PC-3 (cell line): ENCODE measurements at regions not wholly inside any gene's neighbourhood (a gene's known extent, or its start where the extent isn't known, plus 50 kb on each side); places are given as distances from the start of the nearest gene placed in this dataset.

ENCODE experiments used
- ATAC-seq: fragments of 200-7000 bp; cut with Tn5 transposase; 2 replicates; pipeline ENCODE4 v1.9.1; 2020; ENCODE audit warnings: mild to moderate bottlenecking, moderate library complexity
- BruUV-seq: library from RNA; stranded (reverse); fragments of 400-500 nt; replicated peaks from 2 replicates; lab custom pipeline; 2021; lab: Mats Ljungman, UMichigan
- CTCF ChIA-PET: fragments of 300-600 bp; sonication (Branson Sonifier 250); formaldehyde crosslinking; loops from one replicate; lab custom pipeline; 2022; ENCODE audit warnings: antibody characterized with exemption; lab: Charles Lee
- POLR2A ChIA-PET: fragments of 300-600 bp; sonication (Branson Sonifier 250); formaldehyde crosslinking; loops from one replicate; lab custom pipeline; 2022; ENCODE audit warnings: antibody characterized with exemption; ENCODE audit not compliant: unreplicated experiment; lab: Charles Lee
- DNase-seq: peaks from one replicate; pipeline ENCODE4 v3.0.0-alpha.2; 2015
- H2AFZ ChIP-seq: fragments of 300-600 bp; sonication (generic); 2 replicates; pipeline ENCODE4 v1.6.0; 2016; ENCODE audit warnings: antibody characterized with exemption, low read length
- H3F3A ChIP-seq: fragments of 300-600 bp; sonication (generic); one replicate; pipeline ENCODE4 v1.6.0; 2017; ENCODE audit warnings: antibody characterized with exemption, low read length, control low read depth, mild to moderate bottlenecking; ENCODE audit not compliant: unreplicated experiment
- H3K27ac ChIP-seq: fragments of 300-600 bp; sonication (generic); 2 replicates; pipeline ENCODE4 v1.5.1; 2016; ENCODE audit warnings: mild to moderate bottlenecking, low read length
- H3K27me3 ChIP-seq: fragments of 300-600 bp; sonication (generic); 2 replicates; pipeline ENCODE4 v1.6.1; 2016; ENCODE audit warnings: low read length, mixed read lengths
- H3K36me3 ChIP-seq: fragments of 300-600 bp; sonication (generic); 2 replicates; pipeline ENCODE4 v1.6.1; 2016; ENCODE audit warnings: low read depth, mixed run types, low read length, mixed read lengths
- H3K4me1 ChIP-seq: fragments of 300-600 bp; sonication (generic); 2 replicates; pipeline ENCODE4 v1.5.1; 2016; ENCODE audit warnings: low read length; ENCODE audit not compliant: insufficient read depth
- H3K4me2 ChIP-seq: fragments of 300-600 bp; sonication (generic); 2 replicates; pipeline ENCODE4 v1.6.0; 2016; ENCODE audit warnings: low read length
- H3K4me3 ChIP-seq: fragments of 300-600 bp; sonication (generic); 2 replicates; pipeline ENCODE4 v1.5.1; 2016; ENCODE audit warnings: mild to moderate bottlenecking, low read length, mixed read lengths
- H3K79me2 ChIP-seq: fragments of 300-600 bp; sonication (generic); 2 replicates; pipeline ENCODE4 v1.6.1; 2017; ENCODE audit warnings: low read length, mixed read lengths
- H3K9ac ChIP-seq: fragments of 300-600 bp; sonication (generic); 2 replicates; pipeline ENCODE4 v1.6.0; 2016; ENCODE audit warnings: mild to moderate bottlenecking, low read length
- H3K9me2 ChIP-seq: fragments of 300-600 bp; sonication (generic); replicated peaks from 2 replicates; pipeline ENCODE4 v1.6.1; 2016; ENCODE audit warnings: mixed run types, low read length, mixed read lengths
- H3K9me3 ChIP-seq: fragments of 300-600 bp; sonication (generic); 2 replicates; pipeline ENCODE4 v1.6.1; 2016; ENCODE audit warnings: low read length, mixed read lengths
- H4K20me1 ChIP-seq: fragments of 300-600 bp; sonication (generic); 2 replicates; pipeline ENCODE4 v1.6.1; 2016; ENCODE audit warnings: low read length, mixed read lengths
- CTCF ChIP-seq: fragments of 300-600 bp; sonication (generic); conservative IDR thresholded peaks from 2 replicates; pipeline ENCODE4 v1.5.1; 2017; ENCODE audit warnings: antibody characterized with exemption, low read depth, mild to moderate bottlenecking, low read length
- EZH2 ChIP-seq: fragments of 300-600 bp; sonication (generic); IDR thresholded peaks from one replicate; pipeline ENCODE4 v1.6.1; 2017; ENCODE audit warnings: antibody characterized with exemption, mild to moderate bottlenecking, low read length; ENCODE audit not compliant: unreplicated experiment
- EZH2phosphoT487 ChIP-seq: fragments of 300-600 bp; sonication (generic); IDR thresholded peaks from 2 replicates; pipeline ENCODE4 v1.6.1; 2018; ENCODE audit warnings: mild to moderate bottlenecking, antibody characterized with exemption, low read length, borderline replicate concordance
- intact Hi-C: fragments of 100-400 bp; cut with micrococcal nuclease; formaldehyde crosslinking; loops from 2 replicates; pipeline ENCODE4 v1.9.0; 2023

GRCh38 chr12:97983796-97984195, 521.2 kb downstream of the RMST start:
- Histone ChIP-seq H3K4me1 (no peaks in the 10 kb centered on the region), H3K9ac (no peak overlapping the region), H3K36me3 (no peaks in the 10 kb centered on the region), H3K4me3 (no peak overlapping the region), H3K27ac (no peak overlapping the region), H2AFZ (no peak overlapping the region), H3K4me2 (no peak overlapping the region), H3K9me2 (no peaks in the 10 kb centered on the region), H3K79me2 (no peaks in the 10 kb centered on the region), H3F3A (no peaks in the 10 kb centered on the region), H3K9me3 (no peaks in the 10 kb centered on the region), H3K27me3 (no peaks in the 10 kb centered on the region), H4K20me1 (no peaks in the 10 kb centered on the region)
- ATAC-seq (no peak), DNase-seq (no peak)
- intact Hi-C loops, result no loop called here
- TF ChIP-seq EZH2phosphoT487 (no peak), CTCF (no peak), EZH2 (no peak)
- BruUV-seq, result no TSS peak
- POLR2A ChIA-PET, result no interaction called here
- CTCF ChIA-PET, result no interaction called here

DNA sequence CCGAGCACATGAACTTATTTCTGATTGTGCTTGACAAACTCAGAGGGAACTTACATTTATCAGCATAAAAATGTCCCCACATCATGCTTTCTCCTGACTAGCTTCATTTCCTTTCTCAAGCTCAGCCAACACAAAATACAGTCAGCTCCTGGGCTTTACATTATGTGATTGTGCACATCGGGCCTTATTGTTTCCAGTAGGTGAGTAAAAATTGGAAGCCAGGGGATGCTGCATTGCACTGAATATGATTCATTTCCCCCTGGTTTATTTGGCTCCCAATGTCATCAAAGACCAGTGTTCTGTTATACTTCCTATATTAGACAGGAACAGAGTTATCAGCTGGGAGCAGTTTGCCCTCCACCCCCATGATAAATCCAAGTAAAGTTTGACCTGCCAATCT, 521.8 kb downstream of the RMST start:
- Histone ChIP-seq H3F3A (no peaks in the 10 kb centered on the region), H3K27ac (no peak overlapping the region), H3K36me3 (no peaks in the 10 kb centered on the region), H3K4me1 (no peaks in the 10 kb centered on the region), H3K9me3 (no peaks in the 10 kb centered on the region), H4K20me1 (no peaks in the 10 kb centered on the region), H3K4me3 (no peak overlapping the region), H3K9me2 (no peaks in the 10 kb centered on the region), H3K79me2 (no peaks in the 10 kb centered on the region), H3K9ac (no peak overlapping the region), H3K4me2 (no peak overlapping the region), H2AFZ (no peak overlapping the region), H3K27me3 (no peaks in the 10 kb centered on the region)
- ChIA-PET CTCF (no interaction called here), POLR2A (no interaction called here)
- no TSS peak for BruUV-seq
- intact Hi-C loops, result no loop called here
- ATAC-seq (no peak), DNase-seq (no peak)
- TF ChIP-seq EZH2 (no peak), CTCF (no peak), EZH2phosphoT487 (no peak)

- H3K9me2 ChIP-seq, result no peaks in the 10 kb centered on the region
- H3K4me1 ChIP-seq, result no peaks in the 10 kb centered on the region
- H2AFZ ChIP-seq, result no peak overlapping the region
- intact Hi-C loops, result no loop called here
- no peaks in the 10 kb centered on the region for H3K79me2 ChIP-seq
- 0 out of 2 replicates have a peak, but pooled peaks cover 2% of the 10 kb centered on the region for H3K27me3 ChIP-seq
- no peak for TF ChIP-seq EZH2phosphoT487
- TF ChIP-seq CTCF, result no peak
- no peak for TF ChIP-seq EZH2
- ATAC-seq, result no peak
- H3K36me3 ChIP-seq, result no peaks in the 10 kb centered on the region
- DNase-seq, result no peak
- H3K27ac ChIP-seq, result no peak overlapping the region
- no peaks in the 10 kb centered on the region for H3K9me3 ChIP-seq
- BruUV-seq, result no TSS peak
- H3K4me3 ChIP-seq, result no peak overlapping the region
- H3F3A ChIP-seq, result no peaks in the 10 kb centered on the region
- ChIA-PET POLR2A (no interaction called here), CTCF (no interaction called here)
- no peak overlapping the region for H3K9ac ChIP-seq
- H4K20me1 ChIP-seq, result no peaks in the 10 kb centered on the region
- H3K4me2 ChIP-seq, result no peak overlapping the region
These were observed 522.5 kb downstream of the RMST start for GRCh38 chr12:97984974-97985580.
